ENCODE measurements at regions not wholly inside any gene's neighbourhood (a gene's known extent, or its start where the extent isn't known, plus 50 kb on each side); places are given as distances from the start of the nearest gene placed in this dataset.

DNA sequence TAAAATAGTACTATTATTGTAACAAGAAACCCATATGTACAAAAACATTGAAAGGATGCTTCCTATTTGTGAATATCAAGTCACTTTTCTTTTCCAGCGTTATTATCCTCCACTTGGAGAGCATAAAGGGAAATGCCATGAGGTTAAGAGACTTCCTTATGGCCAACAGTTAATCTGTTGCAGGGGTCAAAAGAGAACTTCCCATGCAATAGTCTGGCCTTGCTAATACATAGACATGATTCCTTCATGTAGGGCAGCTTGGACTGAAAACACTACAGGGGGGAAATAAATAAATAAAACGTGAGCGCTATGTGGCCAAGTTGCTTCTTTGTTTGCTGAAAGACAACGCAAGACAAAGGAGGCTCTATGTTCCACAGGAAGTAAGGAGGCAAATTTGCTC is 269.1 kb upstream of the EDNRB start:
- H3K36me3 ChIP-seq (replicated peaks; ENCODE audit: low read depth, low read length) = peaks cover 7% of the 10 kb centered on the region
- no peaks in the 10 kb centered on the region for H3K27me3 ChIP-seq (ENCODE audit: low read depth, low read length)
- 0 out of 2 replicates have a peak, but pooled peaks cover 6% of the 10 kb centered on the region for H3K9me3 ChIP-seq (ENCODE audit: insufficient read depth, low read length)
- TF ChIP-seq, protein P1, sequence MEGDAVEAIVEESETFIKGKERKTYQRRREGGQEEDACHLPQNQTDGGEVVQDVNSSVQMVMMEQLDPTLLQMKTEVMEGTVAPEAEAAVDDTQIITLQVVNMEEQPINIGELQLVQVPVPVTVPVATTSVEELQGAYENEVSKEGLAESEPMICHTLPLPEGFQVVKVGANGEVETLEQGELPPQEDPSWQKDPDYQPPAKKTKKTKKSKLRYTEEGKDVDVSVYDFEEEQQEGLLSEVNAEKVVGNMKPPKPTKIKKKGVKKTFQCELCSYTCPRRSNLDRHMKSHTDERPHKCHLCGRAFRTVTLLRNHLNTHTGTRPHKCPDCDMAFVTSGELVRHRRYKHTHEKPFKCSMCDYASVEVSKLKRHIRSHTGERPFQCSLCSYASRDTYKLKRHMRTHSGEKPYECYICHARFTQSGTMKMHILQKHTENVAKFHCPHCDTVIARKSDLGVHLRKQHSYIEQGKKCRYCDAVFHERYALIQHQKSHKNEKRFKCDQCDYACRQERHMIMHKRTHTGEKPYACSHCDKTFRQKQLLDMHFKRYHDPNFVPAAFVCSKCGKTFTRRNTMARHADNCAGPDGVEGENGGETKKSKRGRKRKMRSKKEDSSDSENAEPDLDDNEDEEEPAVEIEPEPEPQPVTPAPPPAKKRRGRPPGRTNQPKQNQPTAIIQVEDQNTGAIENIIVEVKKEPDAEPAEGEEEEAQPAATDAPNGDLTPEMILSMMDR (IDR thresholded peaks at IDR 0.05; ENCODE audit: low read depth, low read length) = no peak
- TF ChIP-seq EZH2phosphoT487 (IDR thresholded peaks at IDR 0.05; ENCODE audit: low read depth) = no peak
- no peak overlapping the region for H3K4me3 ChIP-seq (ENCODE audit: low read length)
- no peak overlapping the region for H2AFZ ChIP-seq (ENCODE audit: low read depth, low read length)
- no peak overlapping the region for H3K9ac ChIP-seq (ENCODE audit: low read length)
- peaks cover 20% of the 10 kb centered on the region for H3K4me1 ChIP-seq (ENCODE audit: low read length)
- no peak overlapping the region for H3K27ac ChIP-seq (ENCODE audit: low read length)
- H4K20me1 ChIP-seq (ENCODE audit: insufficient read depth, low read length) = no peaks in the 10 kb centered on the region
- H3K79me2 ChIP-seq (ENCODE audit: low read length) = no peaks in the 10 kb centered on the region
- no peak overlapping the region for H3K4me2 ChIP-seq (ENCODE audit: low read length)

DNA sequence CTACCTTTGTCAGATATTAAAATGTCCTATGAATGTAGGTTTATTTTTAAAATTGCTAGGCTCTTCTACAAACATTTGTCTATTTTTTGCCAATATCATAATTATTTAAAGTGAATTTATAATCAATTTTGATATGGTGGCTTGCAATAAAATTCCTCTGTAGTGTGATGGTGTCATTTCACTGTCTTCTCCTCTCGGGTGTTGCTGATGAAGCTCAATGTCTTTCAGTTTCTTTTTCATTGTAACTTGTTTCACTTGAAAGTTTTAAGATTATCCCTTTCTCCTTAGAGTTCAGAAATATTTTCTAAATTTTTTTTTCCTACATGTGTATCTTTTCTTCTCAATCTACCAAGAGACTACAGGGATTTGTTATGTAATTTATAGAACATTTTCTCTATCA is 267.1 kb upstream of the EDNRB start:
- Histone ChIP-seq H3K9me3 (ENCODE audit: insufficient read depth, low read length) (0 out of 2 replicates have a peak, but pooled peaks cover 6% of the 10 kb centered on the region), H3K4me2 (ENCODE audit: low read length) (peak overlapping the region; percentile 24), H3K79me2 (ENCODE audit: low read length) (no peaks in the 10 kb centered on the region), H3K9ac (ENCODE audit: low read length) (no peak overlapping the region), H3K4me3 (ENCODE audit: low read length) (no peak overlapping the region), H3K27ac (ENCODE audit: low read length) (no peak overlapping the region), H3K4me1 (ENCODE audit: low read length) (peaks cover 19% of the 10 kb centered on the region), H2AFZ (ENCODE audit: low read depth, low read length) (no peak overlapping the region), H3K36me3 (replicated peaks; ENCODE audit: low read depth, low read length) (peaks cover 7% of the 10 kb centered on the region), H3K27me3 (ENCODE audit: low read depth, low read length) (no peaks in the 10 kb centered on the region), H4K20me1 (ENCODE audit: insufficient read depth, low read length) (no peaks in the 10 kb centered on the region)
- TF ChIP-seq, protein P1 (IDR thresholded peaks at IDR 0.05; ENCODE audit: low read depth, low read length) = no peak
- TF ChIP-seq EZH2phosphoT487 (IDR thresholded peaks at IDR 0.05; ENCODE audit: low read depth) = no peak

DNA sequence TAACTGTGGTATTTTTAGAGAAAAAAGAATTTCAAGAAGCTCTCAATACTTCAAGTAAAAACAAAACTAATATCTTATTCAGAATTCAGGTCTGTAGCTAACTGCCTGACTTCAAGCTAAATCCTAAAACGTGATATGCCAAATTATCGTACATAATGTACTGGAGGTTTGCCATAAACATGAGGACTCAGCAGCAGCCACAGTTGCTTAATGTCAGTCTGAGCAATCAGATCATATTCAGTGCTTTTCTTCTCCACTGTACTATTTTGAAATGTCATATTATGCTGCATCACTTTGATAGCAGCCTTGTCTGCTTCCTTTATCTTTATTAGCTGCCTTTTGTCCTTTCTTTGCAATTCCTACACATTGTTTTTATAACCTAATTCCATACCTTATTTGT is 265.1 kb upstream of the EDNRB start:
- Histone ChIP-seq H3K4me3 (ENCODE audit: low read length) (no peak overlapping the region), H3K4me1 (ENCODE audit: low read length) (peaks cover 19% of the 10 kb centered on the region), H3K27ac (ENCODE audit: low read length) (no peak overlapping the region), H3K27me3 (ENCODE audit: low read depth, low read length) (no peaks in the 10 kb centered on the region), H3K4me2 (ENCODE audit: low read length) (no peak overlapping the region), H3K36me3 (replicated peaks; ENCODE audit: low read depth, low read length) (peaks cover 7% of the 10 kb centered on the region), H4K20me1 (ENCODE audit: insufficient read depth, low read length) (no peaks in the 10 kb centered on the region), H3K79me2 (ENCODE audit: low read length) (no peaks in the 10 kb centered on the region), H3K9ac (ENCODE audit: low read length) (no peak overlapping the region), H2AFZ (ENCODE audit: low read depth, low read length) (no peak overlapping the region), H3K9me3 (ENCODE audit: insufficient read depth, low read length) (0 out of 2 replicates have a peak, but pooled peaks cover 6% of the 10 kb centered on the region)
- TF ChIP-seq, protein P1 (IDR thresholded peaks at IDR 0.05; ENCODE audit: low read depth, low read length) = no peak
- no peak for TF ChIP-seq EZH2phosphoT487 (IDR thresholded peaks at IDR 0.05; ENCODE audit: low read depth)

DNA sequence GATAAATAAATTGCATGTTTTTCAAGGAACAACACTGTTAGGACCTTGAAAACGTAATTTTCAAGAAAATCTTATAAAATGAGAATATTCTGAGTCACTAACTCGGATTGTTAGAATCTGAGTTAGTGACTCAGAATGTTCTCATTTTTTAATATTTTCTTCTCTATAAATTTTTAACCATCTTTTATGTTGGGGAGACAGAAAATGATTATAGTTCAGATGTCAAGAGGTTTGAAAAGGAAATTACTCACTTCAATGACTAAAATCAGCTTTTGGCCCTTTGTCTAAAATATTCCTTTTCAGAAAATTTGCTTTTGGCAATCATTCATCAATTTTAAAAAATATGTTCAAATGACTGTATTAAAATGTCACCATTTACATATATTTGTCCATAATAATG is 264.2 kb upstream of the EDNRB start:
- Histone ChIP-seq H3K4me2 (ENCODE audit: low read length) (no peak overlapping the region), H2AFZ (ENCODE audit: low read depth, low read length) (no peak overlapping the region), H4K20me1 (ENCODE audit: insufficient read depth, low read length) (no peaks in the 10 kb centered on the region), H3K79me2 (ENCODE audit: low read length) (no peaks in the 10 kb centered on the region), H3K9me3 (ENCODE audit: insufficient read depth, low read length) (0 out of 2 replicates have a peak, but pooled peaks cover 6% of the 10 kb centered on the region), H3K4me1 (ENCODE audit: low read length) (peaks cover 19% of the 10 kb centered on the region), H3K4me3 (ENCODE audit: low read length) (no peak overlapping the region), H3K27ac (ENCODE audit: low read length) (no peak overlapping the region), H3K27me3 (ENCODE audit: low read depth, low read length) (no peaks in the 10 kb centered on the region), H3K9ac (ENCODE audit: low read length) (no peak overlapping the region), H3K36me3 (replicated peaks; ENCODE audit: low read depth, low read length) (peaks cover 7% of the 10 kb centered on the region)
- TF ChIP-seq, protein P1 (IDR thresholded peaks at IDR 0.05; ENCODE audit: low read depth, low read length) = no peak
- no peak for TF ChIP-seq EZH2phosphoT487 (IDR thresholded peaks at IDR 0.05; ENCODE audit: low read depth)
